Right forelimb (tissue), 1 donor: ENCODE measurements at regions not wholly inside any gene's neighbourhood (a gene's known extent, or its start where the extent isn't known, plus 50 kb on each side); places are given as distances from the start of the nearest gene placed in this dataset.

Experiments
- DNase-seq: peaks from one replicate; pipeline ENCODE4 v3.0.0-alpha.2; 2018

- DNase-seq, result no peak
Measured at GRCh38 chr20:51265361-51265760, 242.5 kb upstream of the KCNG1 start.

GRCh38 chr20:51262240-51262639 is 239.3 kb upstream of the KCNG1 start:
- no peak for DNase-seq

DNA sequence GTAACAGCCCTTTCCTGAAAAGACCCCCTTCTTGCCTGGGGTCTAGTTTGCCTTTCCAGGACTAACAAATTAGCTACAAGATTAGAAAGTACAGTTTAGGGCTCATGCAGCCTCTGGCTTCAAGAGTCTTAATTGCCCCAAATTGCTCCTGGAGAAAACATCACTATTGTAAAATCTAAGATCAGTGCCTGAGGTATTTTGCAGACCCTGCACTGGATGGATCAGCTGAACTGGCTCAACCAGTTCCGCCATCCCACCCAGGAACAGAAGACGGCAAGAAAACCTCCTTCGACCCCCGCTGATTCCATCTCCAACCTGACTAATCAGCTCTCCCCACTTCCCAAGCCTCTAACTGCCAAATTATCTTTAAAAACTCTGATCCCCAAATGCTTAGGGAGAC is 236.5 kb upstream of the KCNG1 start:
- no peak for DNase-seq

- no peak for DNase-seq
Measured at GRCh38 chr20:51258582-51259165, 235.8 kb upstream of the KCNG1 start.

- no peak for DNase-seq
Measured at GRCh38 chr20:51255417-51255816, 232.5 kb upstream of the KCNG1 start.

- no peak for DNase-seq
Measured at GRCh38 chr20:51253280-51253679, 230.4 kb upstream of the KCNG1 start.

GRCh38 chr20:51249781-51250180 is 226.9 kb upstream of the KCNG1 start:
- no peak for DNase-seq

DNA sequence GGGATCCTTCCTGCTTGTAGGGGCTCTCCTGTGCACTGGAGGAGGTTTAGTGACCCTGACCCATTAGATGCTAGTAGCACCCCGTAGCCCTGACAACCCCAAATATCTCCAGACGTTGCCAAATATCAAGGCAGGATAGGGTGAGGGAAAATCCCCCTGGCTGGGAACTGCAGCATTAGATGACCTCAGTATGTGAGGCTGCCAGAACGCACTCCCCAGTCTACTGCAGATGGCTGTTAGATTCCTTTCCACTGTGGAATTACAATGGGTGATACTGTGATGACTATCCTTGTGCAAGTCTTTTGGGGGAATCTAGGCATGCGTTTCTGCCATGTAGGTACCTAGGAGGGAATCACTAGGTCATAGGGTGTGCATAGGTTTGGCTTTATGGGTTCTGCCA is 226.3 kb upstream of the KCNG1 start:
- DNase-seq, result no peak

DNA sequence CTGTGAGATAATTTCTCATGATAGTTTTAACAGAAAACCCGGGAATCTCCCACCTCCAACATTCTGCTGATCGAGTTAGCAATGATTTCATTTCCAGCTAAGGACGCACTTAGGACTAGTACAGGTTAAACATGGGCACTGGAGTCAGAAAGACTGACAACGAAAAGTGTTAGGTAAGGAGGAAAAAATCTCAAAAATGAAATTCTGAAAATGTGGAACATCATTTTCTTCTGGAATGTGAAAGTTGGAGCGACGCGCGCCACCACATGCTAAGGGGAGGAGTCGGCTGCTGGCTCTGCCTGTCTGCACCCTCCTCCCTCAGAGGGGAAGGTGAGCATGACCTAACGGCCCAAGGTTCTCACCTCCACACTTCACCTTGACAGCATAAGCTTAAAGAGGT is 221.6 kb upstream of the KCNG1 start:
- DNase-seq, result no peak

GRCh38 chr20:51238675-51239305 is 215.9 kb upstream of the KCNG1 start:
- DNase-seq, result no peak

DNA sequence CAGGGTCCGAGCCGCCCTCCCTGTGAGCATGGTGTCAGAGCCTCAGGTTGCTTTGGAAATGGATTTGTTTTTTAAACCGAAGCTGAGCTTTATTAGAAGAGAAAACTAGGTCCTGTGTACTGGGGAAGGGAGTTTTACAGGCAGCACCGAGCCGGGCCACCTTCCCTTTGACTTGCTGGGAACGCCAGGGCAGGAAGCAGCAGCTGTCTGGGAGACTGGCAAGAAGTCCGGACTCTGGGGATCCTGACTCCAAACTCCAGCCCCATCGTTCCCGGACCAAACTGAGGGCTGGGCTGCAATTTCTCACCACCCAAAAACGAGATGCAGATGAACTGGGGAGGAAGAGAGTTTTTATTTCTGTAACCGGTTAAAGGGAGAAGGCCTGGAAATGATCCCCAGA is 214.9 kb upstream of the KCNG1 start:
- no peak for DNase-seq

GRCh38 chr20:51237278-51237677 is 214.4 kb upstream of the KCNG1 start:
- DNase-seq, result no peak

DNA sequence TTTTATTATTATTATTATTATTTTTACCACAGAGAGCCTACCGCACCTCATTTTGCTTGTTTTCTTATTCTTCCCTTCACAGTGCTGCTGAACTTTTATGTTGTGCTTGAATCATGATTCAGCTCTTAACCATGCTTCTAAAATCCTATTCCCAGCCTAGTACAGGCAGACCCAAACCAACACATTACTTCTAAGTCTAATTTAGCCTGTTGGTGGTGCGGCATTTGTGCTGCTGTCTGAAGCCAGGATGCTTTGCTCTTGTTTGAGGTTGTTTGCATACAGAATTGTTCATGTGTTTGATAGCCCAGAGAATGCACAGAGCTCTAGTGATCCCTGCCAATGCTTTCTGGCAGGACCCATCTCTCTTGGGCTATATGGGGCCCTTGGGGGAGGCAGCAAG is 213.5 kb upstream of the KCNG1 start:
- no peak for DNase-seq

GRCh38 chr20:51233345-51233744 is 210.4 kb upstream of the KCNG1 start:
- DNase-seq, result no peak

DNA sequence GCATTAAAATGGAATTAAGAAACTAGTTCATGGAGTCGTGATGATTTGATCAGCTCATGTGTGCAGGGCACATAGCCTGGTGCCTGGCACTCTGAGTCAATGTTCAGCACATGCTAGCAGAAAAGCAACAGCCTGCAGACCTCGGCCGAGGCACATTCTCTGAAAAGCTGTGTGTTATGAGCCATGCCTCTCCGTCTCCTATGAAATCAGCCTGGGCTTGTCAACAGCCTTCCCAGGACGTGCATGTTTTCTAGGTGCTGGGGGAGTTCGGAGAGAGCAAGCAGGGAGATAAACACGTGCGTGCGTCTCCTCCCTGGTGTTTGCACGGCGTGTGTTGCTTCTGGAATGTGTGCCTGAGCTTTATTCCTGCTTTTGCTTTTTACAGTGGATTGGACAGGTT is 207.8 kb upstream of the KCNG1 start:
- DNase-seq, result no peak

GRCh38 chr20:51228763-51229162 is 205.9 kb upstream of the KCNG1 start:
- DNase-seq, result no peak

DNA sequence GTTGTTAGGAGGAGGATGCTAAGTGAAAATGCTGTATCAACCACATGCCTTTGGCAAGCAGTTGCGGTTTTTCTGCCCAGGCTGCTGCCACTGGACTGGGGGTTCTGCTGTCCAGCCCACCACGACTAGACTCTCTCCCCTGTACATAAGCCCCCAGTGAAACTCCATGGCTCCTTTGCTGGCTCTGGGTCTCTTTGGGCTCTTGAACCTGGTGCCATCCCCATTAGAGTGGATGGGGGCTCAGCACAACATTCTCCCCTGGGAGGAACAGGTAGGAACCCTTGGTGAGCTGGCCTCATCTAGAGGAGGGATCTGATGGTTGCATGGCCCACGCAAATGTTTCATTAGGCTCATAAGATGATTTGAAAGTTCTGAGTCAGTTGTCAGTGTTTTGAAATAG is 204.8 kb upstream of the KCNG1 start:
- no peak for DNase-seq

DNA sequence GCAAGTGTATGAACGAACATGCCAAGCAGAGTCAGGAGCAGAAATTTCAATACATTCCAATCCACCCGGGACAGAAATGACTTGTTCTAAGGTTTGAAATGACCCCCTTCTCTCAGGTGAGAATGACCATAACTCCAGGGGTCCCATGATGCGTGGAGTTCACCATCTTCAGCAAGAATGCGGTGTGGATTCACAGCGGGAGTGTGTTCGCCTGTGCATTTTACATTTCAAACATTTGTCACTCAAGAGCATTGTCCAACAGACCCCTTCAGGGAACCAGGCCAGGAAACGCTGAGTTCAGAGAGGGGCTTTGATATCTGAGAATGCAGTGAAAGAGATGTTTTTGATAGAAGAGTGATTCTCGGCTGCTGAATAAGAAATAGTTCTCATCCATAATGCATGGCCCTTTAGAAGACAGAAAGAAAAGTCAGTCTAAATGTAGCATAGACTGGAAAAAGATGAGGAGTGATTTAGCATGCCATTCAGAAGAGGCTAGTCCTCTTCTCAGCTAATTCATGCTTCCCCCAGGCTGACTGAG is 200.3 kb upstream of the KCNG1 start:
- no peak for DNase-seq

- DNase-seq, result no peak
Measured at GRCh38 chr20:51221791-51222408, 199.0 kb upstream of the KCNG1 start.

- no peak for DNase-seq
Measured at GRCh38 chr20:51221103-51221502, 198.2 kb upstream of the KCNG1 start.

DNA sequence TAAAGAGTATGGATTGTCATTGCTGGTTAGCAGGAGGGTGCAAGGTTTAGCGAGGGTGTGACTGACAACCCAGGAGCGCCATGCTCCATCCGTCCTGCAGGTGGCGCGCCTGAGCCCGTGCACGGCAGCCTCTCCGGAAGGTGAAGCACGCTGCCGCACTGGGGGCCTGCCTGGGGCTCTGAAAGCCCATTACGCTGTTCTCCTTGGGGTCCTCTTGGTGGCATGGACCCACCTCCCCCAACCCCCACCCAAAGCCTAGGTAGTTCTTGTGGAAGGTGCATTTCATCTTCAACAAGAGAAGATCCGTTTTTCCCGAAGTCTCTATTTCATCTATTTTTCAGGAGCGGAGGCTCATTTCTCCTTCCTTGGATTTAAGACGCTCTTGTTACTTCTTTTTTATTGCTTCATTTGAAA is 197.4 kb upstream of the KCNG1 start:
- DNase-seq, result peak; percentile 66

- no peak for DNase-seq
Measured at GRCh38 chr20:51219544-51219943, 196.6 kb upstream of the KCNG1 start.

DNA sequence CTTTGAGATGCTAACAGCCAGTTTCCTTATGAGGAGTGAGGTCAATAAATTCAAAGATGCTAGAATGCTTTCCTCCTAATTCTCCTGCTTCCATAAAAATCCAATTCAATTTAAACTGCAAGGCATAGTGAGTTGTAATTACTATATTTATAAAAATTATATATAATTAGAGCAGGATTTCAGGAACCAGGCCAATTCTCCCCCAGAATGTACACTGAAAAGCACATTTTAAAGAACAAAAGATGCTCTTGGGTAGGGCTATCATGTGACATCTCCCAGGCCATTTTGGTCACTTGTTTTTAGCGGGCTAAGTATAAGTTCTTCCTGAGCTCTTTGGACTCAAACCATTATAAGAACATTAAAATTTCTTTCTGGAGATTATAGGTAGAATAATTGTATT is 195.7 kb upstream of the KCNG1 start:
- DNase-seq, result no peak

GRCh38 chr20:51217347-51218045 is 194.6 kb upstream of the KCNG1 start:
- DNase-seq, result no peak
